ENCODE measurements at regions not wholly inside any gene's neighbourhood (a gene's known extent, or its start where the extent isn't known, plus 50 kb on each side); places are given as distances from the start of the nearest gene placed in this dataset.
"Not testable (repeated sequence)": the region's sequence is repeated elsewhere in the genome, so short reads cannot be mapped to it uniquely, and the experiment has no call there.

- no peak overlapping the region for H3K9ac ChIP-seq (ENCODE audit: low read length)
- H2AFZ ChIP-seq (ENCODE audit: low read length), result no peak overlapping the region
- TF ChIP-seq EZH2 (IDR thresholded peaks at IDR 0.05; ENCODE audit: low read length, unreplicated experiment) (no peak), EZH2phosphoT487 (IDR thresholded peaks at IDR 0.05; ENCODE audit: borderline replicate concordance, low read length) (no peak)
- TF ChIP-seq, protein P1, sequence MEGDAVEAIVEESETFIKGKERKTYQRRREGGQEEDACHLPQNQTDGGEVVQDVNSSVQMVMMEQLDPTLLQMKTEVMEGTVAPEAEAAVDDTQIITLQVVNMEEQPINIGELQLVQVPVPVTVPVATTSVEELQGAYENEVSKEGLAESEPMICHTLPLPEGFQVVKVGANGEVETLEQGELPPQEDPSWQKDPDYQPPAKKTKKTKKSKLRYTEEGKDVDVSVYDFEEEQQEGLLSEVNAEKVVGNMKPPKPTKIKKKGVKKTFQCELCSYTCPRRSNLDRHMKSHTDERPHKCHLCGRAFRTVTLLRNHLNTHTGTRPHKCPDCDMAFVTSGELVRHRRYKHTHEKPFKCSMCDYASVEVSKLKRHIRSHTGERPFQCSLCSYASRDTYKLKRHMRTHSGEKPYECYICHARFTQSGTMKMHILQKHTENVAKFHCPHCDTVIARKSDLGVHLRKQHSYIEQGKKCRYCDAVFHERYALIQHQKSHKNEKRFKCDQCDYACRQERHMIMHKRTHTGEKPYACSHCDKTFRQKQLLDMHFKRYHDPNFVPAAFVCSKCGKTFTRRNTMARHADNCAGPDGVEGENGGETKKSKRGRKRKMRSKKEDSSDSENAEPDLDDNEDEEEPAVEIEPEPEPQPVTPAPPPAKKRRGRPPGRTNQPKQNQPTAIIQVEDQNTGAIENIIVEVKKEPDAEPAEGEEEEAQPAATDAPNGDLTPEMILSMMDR (conservative IDR thresholded peaks at IDR 0.05; ENCODE audit: low read depth, low read length), result no peak
- no peaks in the 10 kb centered on the region for H3K4me1 ChIP-seq (ENCODE audit: insufficient read depth, low read length)
- no peaks in the 10 kb centered on the region for H4K20me1 ChIP-seq (ENCODE audit: low read length)
- no peaks in the 10 kb centered on the region for H3K9me3 ChIP-seq (ENCODE audit: low read length)
- H3K4me2 ChIP-seq (ENCODE audit: low read length), result no peak overlapping the region
- H3K36me3 ChIP-seq (ENCODE audit: low read depth, low read length), result no peaks in the 10 kb centered on the region
- no peaks in the 10 kb centered on the region for H3F3A ChIP-seq (ENCODE audit: low read length, unreplicated experiment)
- BruUV-seq (replicated peaks), result no TSS peak
- H3K27me3 ChIP-seq (ENCODE audit: low read length), result no peaks in the 10 kb centered on the region
- POLR2A ChIA-PET (ENCODE audit: unreplicated experiment), result no interaction called here
- no peak overlapping the region for H3K4me3 ChIP-seq (ENCODE audit: low read length)
- no peaks in the 10 kb centered on the region for H3K9me2 ChIP-seq (replicated peaks; ENCODE audit: low read length)
- DNase-seq (no peak), ATAC-seq (no peak)
- H3K27ac ChIP-seq (ENCODE audit: low read length), result no peak overlapping the region
- no peaks in the 10 kb centered on the region for H3K79me2 ChIP-seq (ENCODE audit: low read length)
- CTCF ChIA-PET, result no interaction called here
- intact Hi-C loops (cut with micrococcal nuclease), result no loop called here
These were observed 93.9 kb upstream of the CTSV start for GRCh38 chr9:97132865-97133264.

DNA sequence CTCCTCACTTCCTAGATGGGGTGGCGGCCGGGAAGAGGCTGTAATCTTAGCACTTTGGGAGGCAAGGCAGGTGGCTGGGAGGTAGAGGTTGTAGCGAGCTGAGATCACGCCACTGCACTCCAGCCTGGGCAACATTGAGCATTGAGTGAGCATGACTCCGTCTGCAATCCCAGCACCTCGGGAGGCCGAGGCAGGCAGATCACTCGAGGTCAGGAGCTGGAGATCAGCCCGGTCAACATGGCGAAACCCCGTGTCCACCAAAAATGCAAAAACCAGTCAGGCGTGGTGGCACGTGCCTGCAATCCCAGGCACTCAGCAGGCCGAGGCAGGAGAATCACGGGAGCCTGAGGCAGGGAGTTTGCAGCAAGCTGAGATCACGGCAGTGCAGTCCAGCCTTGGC is 91.9 kb upstream of the CTSV start:
- H3K4me2 ChIP-seq (ENCODE audit: low read length); BruUV-seq (replicated peaks); H3K27me3 ChIP-seq (ENCODE audit: low read length); H4K20me1 ChIP-seq (ENCODE audit: low read length); POLR2A ChIA-PET (ENCODE audit: unreplicated experiment); H3K9me2 ChIP-seq (replicated peaks; ENCODE audit: low read length); H3K9ac ChIP-seq (ENCODE audit: low read length); H2AFZ ChIP-seq (ENCODE audit: low read length); H3K4me3 ChIP-seq (ENCODE audit: low read length); H3K9me3 ChIP-seq (ENCODE audit: low read length); intact Hi-C loops (cut with micrococcal nuclease); DNase-seq; H3K27ac ChIP-seq (ENCODE audit: low read length); H3F3A ChIP-seq (ENCODE audit: low read length, unreplicated experiment); H3K36me3 ChIP-seq (ENCODE audit: low read depth, low read length); CTCF ChIA-PET; ATAC-seq; H3K4me1 ChIP-seq (ENCODE audit: insufficient read depth, low read length); H3K79me2 ChIP-seq (ENCODE audit: low read length): not testable (repeated sequence)

DNA sequence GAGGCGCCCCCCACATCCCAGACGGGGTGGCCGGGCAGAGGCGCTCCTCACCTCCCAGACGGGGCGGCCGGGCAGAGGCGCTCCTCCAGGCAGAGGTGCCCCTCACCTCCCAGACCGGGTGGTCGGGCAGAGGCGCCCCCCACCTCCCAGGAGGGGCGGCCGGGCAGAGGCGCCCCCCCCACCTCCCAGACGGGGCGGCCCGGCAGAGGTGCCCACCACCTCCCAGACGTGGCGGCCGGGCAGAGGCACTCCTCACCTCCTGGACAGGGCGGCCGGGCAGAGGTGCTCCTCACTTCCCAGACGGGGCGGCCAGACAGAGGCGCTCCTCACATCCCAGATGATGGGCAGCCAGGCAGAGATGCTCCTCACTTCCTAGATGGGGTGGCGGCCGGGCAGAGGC is 91.4 kb upstream of the CTSV start:
- intact Hi-C loops (cut with micrococcal nuclease); H3K36me3 ChIP-seq (ENCODE audit: low read depth, low read length); BruUV-seq (replicated peaks); CTCF ChIA-PET; H3K4me3 ChIP-seq (ENCODE audit: low read length); H4K20me1 ChIP-seq (ENCODE audit: low read length); H2AFZ ChIP-seq (ENCODE audit: low read length); H3F3A ChIP-seq (ENCODE audit: low read length, unreplicated experiment); ATAC-seq; H3K27ac ChIP-seq (ENCODE audit: low read length); H3K9me2 ChIP-seq (replicated peaks; ENCODE audit: low read length); POLR2A ChIA-PET (ENCODE audit: unreplicated experiment); H3K4me1 ChIP-seq (ENCODE audit: insufficient read depth, low read length); H3K9ac ChIP-seq (ENCODE audit: low read length); H3K9me3 ChIP-seq (ENCODE audit: low read length); H3K4me2 ChIP-seq (ENCODE audit: low read length); H3K27me3 ChIP-seq (ENCODE audit: low read length); DNase-seq; H3K79me2 ChIP-seq (ENCODE audit: low read length): not testable (repeated sequence)

DNA sequence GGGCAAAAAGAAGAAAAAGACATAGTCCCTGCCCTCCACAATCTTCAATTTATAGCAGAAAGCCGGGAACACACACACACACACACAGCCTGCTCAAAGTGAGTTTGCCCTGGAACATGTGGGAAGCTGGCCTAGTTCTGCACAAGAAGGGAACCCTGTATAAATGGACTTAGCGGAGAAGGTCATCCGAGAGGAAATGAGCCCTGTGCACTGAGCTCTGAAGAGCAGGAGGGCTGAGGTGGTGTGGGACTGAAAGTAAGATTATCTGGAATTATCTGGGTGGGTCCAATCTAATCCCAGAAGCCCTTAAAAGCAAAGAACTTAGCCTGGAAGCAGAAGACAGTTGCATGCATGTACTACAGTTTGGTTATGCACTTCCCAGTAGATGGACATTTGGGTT is 90.0 kb upstream of the CTSV start:
- Histone ChIP-seq H3K79me2 (ENCODE audit: low read length) (no peaks in the 10 kb centered on the region), H3K4me3 (ENCODE audit: low read length) (no peak overlapping the region), H3K36me3 (ENCODE audit: low read depth, low read length) (no peaks in the 10 kb centered on the region), H3K9me3 (ENCODE audit: low read length) (no peaks in the 10 kb centered on the region), H3K4me1 (ENCODE audit: insufficient read depth, low read length) (no peaks in the 10 kb centered on the region), H3K27me3 (ENCODE audit: low read length) (no peaks in the 10 kb centered on the region), H3F3A (ENCODE audit: low read length, unreplicated experiment) (no peaks in the 10 kb centered on the region), H4K20me1 (ENCODE audit: low read length) (no peaks in the 10 kb centered on the region), H3K4me2 (ENCODE audit: low read length) (no peak overlapping the region), H3K27ac (ENCODE audit: low read length) (no peak overlapping the region), H3K9me2 (replicated peaks; ENCODE audit: low read length) (no peaks in the 10 kb centered on the region), H2AFZ (ENCODE audit: low read length) (no peak overlapping the region), H3K9ac (ENCODE audit: low read length) (no peak overlapping the region)
- ATAC-seq (no peak), DNase-seq (no peak)
- ChIA-PET POLR2A (ENCODE audit: unreplicated experiment) (no interaction called here), CTCF (no interaction called here)
- no peak for TF ChIP-seq EZH2 (IDR thresholded peaks at IDR 0.05; ENCODE audit: low read length, unreplicated experiment)
- TF ChIP-seq, protein P1 (conservative IDR thresholded peaks at IDR 0.05; ENCODE audit: low read depth, low read length), result no peak
- TF ChIP-seq EZH2phosphoT487 (IDR thresholded peaks at IDR 0.05; ENCODE audit: borderline replicate concordance, low read length), result no peak
- intact Hi-C loops (cut with micrococcal nuclease), result no loop called here
- BruUV-seq (replicated peaks), result no TSS peak
